Left ventricle myocardium inferior (tissue), 1 donor: ENCODE measurements at regions not wholly inside any gene's neighbourhood (a gene's known extent, or its start where the extent isn't known, plus 50 kb on each side); places are given as distances from the start of the nearest gene placed in this dataset.

Experiments used
- DNase-seq: peaks from one replicate; pipeline ENCODE4 v3.0.0-alpha.2; 2020
- H3K27ac ChIP-seq: fragments of 200-600 bp; replicated peaks from 2 replicates; pipeline ENCODE4 v1.8.0; 2021
- H3K27me3 ChIP-seq: fragments of 200-600 bp; 2 replicates; pipeline ENCODE4 v1.8.0; 2021; ENCODE audit warnings: low read depth
- H3K36me3 ChIP-seq: fragments of 200-600 bp; 2 replicates; pipeline ENCODE4 v1.8.0; 2021
- H3K4me1 ChIP-seq: fragments of 200-600 bp; 2 replicates; pipeline ENCODE4 v1.8.0; 2021
- H3K4me3 ChIP-seq: fragments of 200-600 bp; 2 replicates; pipeline ENCODE4 v1.8.0; 2021; ENCODE audit warnings: mild to moderate bottlenecking, moderate library complexity
- H3K9me3 ChIP-seq: fragments of 200-600 bp; replicated peaks from 2 replicates; pipeline ENCODE4 v1.8.0; 2021
- CTCF ChIP-seq: fragments of 200-600 bp; IDR thresholded peaks from 2 replicates; pipeline ENCODE4 v1.8.0; 2021; ENCODE audit warnings: antibody characterized with exemption, mild to moderate bottlenecking, borderline replicate concordance
- intact Hi-C: fragments of 100-400 bp; cut with micrococcal nuclease; formaldehyde crosslinking; loops from one replicate; pipeline ENCODE4 v1.11.0; 2022
- donor health status: DM: no; HTN: yes; CAD: no; lungs with severe emphysema.

DNA sequence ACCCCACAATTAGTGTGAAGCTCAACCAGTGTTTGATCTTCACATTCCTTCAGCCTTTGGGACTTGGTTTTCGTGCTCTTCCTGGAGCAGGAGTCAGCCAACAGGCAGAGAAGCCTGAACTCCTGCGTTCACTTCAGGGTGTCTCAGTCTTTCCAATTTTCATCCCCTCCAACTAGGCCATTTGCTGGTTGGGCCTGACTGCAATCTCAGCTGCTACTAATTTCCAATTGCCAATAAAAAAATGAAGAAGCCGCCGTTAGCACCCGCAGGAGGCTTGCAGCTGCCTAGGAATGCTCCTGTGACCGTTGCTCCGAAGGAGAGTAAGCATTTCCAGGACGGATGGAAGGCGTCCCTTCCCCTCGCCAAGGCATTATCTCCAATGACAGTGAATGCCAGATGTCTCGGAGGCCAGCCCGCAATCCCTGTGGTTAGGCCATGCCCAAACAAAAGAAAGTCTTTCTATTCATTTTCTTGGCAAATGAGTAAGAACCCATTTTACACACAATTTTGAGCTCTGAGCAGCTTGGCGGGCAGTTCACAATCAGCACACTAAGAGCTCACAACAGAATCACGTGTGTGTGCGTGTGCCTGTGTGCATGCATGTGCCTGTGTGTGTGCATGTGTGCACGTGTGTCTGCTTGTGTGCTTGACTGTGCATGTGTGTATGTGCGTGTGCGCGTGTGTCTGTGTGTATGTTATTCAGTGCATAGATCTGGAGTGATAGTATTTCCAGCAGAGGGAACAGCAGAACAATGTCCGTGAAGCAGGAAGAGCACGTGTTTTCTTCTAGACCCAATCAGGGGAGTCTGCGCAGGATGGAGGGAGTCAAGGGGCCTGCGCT lies 301.2 kb downstream of the SMOC2 start:
- H3K27ac ChIP-seq = no peak overlapping the region
- intact Hi-C loops = no loop called here
- peaks cover 21% of the 10 kb centered on the region for H3K9me3 ChIP-seq
- no peaks in the 10 kb centered on the region for H3K36me3 ChIP-seq
- H3K4me1 ChIP-seq = no peaks in the 10 kb centered on the region
- TF ChIP-seq CTCF = no peak
- H3K27me3 ChIP-seq = no peaks in the 10 kb centered on the region
- DNase-seq = no peak
- no peak overlapping the region for H3K4me3 ChIP-seq

GRCh38 chr6:168741305-168741704 lies 300.3 kb downstream of the SMOC2 start:
- intact Hi-C loops = no loop called here
- Histone ChIP-seq H3K27me3 (no peaks in the 10 kb centered on the region), H3K9me3 (peaks cover 23% of the 10 kb centered on the region), H3K4me3 (no peak overlapping the region), H3K36me3 (no peaks in the 10 kb centered on the region), H3K27ac (no peak overlapping the region), H3K4me1 (no peaks in the 10 kb centered on the region)
- TF ChIP-seq CTCF = no peak
- no peak for DNase-seq

DNA sequence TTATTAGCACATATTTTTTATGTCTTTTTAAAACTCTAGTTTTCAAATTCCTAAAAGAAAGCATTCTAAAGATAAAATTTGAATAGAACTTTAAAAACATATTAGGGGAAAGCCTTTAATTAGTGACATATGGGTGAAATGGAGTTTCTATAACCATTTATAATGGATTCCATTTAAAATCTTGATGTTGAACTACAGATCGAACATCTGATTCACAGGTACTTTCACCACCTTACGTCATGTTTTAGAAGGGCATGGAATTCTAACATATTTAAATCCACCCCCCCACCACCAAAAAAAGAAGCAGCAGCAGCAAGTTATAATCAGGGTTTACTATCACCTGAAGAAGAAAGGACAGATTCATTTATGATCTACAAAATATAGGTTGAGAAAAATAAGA lies 298.4 kb downstream of the SMOC2 start:
- Histone ChIP-seq H3K27ac (no peak overlapping the region), H3K27me3 (no peaks in the 10 kb centered on the region), H3K36me3 (no peaks in the 10 kb centered on the region), H3K9me3 (peaks cover 23% of the 10 kb centered on the region), H3K4me1 (no peaks in the 10 kb centered on the region), H3K4me3 (no peak overlapping the region)
- no peak for TF ChIP-seq CTCF
- no peak for DNase-seq
- intact Hi-C loops = no loop called here

DNA sequence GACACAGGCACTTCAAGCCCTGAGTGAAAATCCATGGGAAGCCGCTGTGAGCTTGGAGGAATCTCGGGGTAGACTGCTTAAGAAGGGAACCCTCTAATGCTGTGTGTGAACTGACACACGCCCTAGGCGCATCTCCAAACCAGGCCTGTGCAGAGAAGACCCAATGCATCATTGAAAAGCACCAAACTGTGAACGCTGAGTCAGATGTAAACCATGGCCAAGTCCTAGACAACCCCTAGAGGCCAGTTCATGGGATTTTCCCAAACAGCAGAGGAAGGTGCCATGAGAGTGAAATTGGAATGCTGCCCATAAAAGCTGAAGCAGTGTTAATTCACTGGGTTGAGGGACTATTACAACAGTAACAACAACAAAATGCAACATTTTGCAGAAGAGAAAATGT lies 296.5 kb downstream of the SMOC2 start:
- no peak for TF ChIP-seq CTCF
- H3K27me3 ChIP-seq = no peaks in the 10 kb centered on the region
- no peak for DNase-seq
- H3K36me3 ChIP-seq = no peaks in the 10 kb centered on the region
- H3K27ac ChIP-seq = no peak overlapping the region
- intact Hi-C loops = no loop called here
- H3K4me3 ChIP-seq = no peak overlapping the region
- peaks cover 23% of the 10 kb centered on the region for H3K9me3 ChIP-seq
- no peaks in the 10 kb centered on the region for H3K4me1 ChIP-seq

- no peak for DNase-seq
- Histone ChIP-seq H3K27ac (no peak overlapping the region), H3K27me3 (no peaks in the 10 kb centered on the region), H3K4me1 (no peaks in the 10 kb centered on the region), H3K36me3 (no peaks in the 10 kb centered on the region), H3K4me3 (no peak overlapping the region), H3K9me3 (peaks cover 23% of the 10 kb centered on the region)
- intact Hi-C loops = no loop called here
- no peak for TF ChIP-seq CTCF
Measured at GRCh38 chr6:168737014-168737413, 296.0 kb downstream of the SMOC2 start.
